Mesodermal cell (in vitro differentiated cells): ENCODE measurements at regions not wholly inside any gene's neighbourhood (a gene's known extent, or its start where the extent isn't known, plus 50 kb on each side); places are given as distances from the start of the nearest gene placed in this dataset.

ENCODE experiments used
- H3K27ac ChIP-seq: 2 replicates; pipeline ENCODE4 v1.7.0; 2013; ENCODE audit warnings: mild to moderate bottlenecking, low read depth, low read length, moderate library complexity; ENCODE audit not compliant: severe bottlenecking
- H3K36me3 ChIP-seq: 2 replicates; pipeline ENCODE4 v1.7.1; 2013; ENCODE audit warnings: mild to moderate bottlenecking, low read length, moderate library complexity; ENCODE audit not compliant: control insufficient read depth, insufficient read depth
- H3K4me1 ChIP-seq: one replicate; pipeline ENCODE4 v1.7.1; 2013; ENCODE audit warnings: mild to moderate bottlenecking, low read length; ENCODE audit not compliant: insufficient read depth, control insufficient read depth, poor library complexity, severe bottlenecking
- H3K4me3 ChIP-seq: 2 replicates; pipeline ENCODE4 v1.7.0; 2013; ENCODE audit warnings: low read length, control low read depth, mild to moderate bottlenecking; ENCODE audit not compliant: insufficient read depth, poor library complexity, severe bottlenecking; ENCODE audit errors: extremely low read depth
- H3K9me3 ChIP-seq: 2 replicates; pipeline ENCODE4 v1.7.1; 2013; ENCODE audit warnings: mild to moderate bottlenecking, low read length, moderate library complexity; ENCODE audit not compliant: control insufficient read depth
- WGBS, 2 experiments: methylation state at CpG; one replicate each; pipeline ENCODE4 v1.1.5; 2013; ENCODE audit warnings: missing lambda C conversion rate in 2 of 2; ENCODE audit not compliant: insufficient coverage in 2 of 2; 5-methylcytosine and 5-hydroxymethylcytosine counted together

DNA sequence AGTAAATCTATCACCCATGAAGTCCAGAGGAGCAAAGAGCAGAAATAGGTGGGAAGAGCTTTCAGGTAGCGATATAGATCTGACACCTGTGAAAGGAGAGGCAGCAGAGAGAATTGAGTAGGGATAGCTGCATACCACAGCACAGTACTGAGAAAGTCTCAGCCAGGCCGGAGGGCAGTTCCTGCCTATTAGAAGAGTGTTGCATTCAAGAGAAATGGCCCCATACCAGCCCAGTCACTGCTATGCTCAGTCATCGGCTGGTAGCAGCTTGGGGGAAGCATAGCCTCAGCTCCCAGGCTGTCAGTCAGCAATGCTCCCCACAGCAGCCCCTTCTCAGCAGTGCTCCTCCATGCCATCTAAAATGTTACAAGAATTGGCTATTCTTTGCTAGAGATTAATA, 285.1 kb upstream of the CDH6 start:
- WGBS, 2 experiments, result 76 to 82% methylated on average over 3 of the region's 3 CpGs
- H3K27ac ChIP-seq, result no peak overlapping the region
- no peaks in the 10 kb centered on the region for H3K4me1 ChIP-seq
- H3K4me3 ChIP-seq, result no peak overlapping the region
- H3K9me3 ChIP-seq, result no peaks in the 10 kb centered on the region
- no peaks in the 10 kb centered on the region for H3K36me3 ChIP-seq

DNA sequence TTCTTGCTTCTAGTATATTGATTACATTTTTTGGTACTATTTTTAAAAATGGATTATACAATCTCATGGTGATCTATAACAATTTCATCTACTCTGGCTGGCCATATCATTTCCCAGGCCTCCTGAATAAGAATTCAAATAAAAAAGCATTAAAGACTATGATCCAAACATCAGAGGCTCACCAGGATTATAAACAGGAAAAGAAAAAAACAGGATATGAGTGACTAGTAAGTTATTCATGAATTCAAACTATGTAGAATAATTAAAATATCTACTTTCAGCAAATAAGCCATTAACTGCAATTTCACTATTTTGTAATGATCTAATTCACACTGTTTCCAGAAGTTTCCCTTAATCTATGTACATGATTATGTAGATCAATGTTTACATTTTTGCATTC, 293.1 kb upstream of the CDH6 start:
- H3K4me1 ChIP-seq, result no peaks in the 10 kb centered on the region
- no peaks in the 10 kb centered on the region for H3K9me3 ChIP-seq
- H3K27ac ChIP-seq, result no peak overlapping the region
- H3K36me3 ChIP-seq, result no peaks in the 10 kb centered on the region
- H3K4me3 ChIP-seq, result no peak overlapping the region

DNA sequence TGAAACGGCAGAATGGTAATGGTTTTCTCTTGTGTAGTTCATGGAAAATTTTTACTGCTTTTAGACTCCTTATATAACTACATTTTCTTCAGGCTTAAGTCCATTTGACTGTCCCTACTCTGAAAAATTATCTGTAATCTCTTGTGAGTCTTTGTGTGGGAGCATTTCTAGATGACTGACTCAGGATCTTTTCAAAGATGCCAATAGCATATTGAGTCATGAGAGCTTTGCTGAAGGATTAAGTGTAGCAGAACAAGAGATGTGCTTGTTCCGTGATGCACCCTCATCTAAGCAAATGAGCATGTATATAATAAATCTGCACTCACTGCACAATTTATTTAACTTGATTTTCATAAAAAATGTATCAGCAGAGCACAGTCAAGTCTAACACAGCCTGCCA, 298.7 kb upstream of the CDH6 start:
- WGBS, 2 experiments, result no CpG with 5 or more reads among the region's 2 CpGs
- Histone ChIP-seq H3K9me3 (no peaks in the 10 kb centered on the region), H3K36me3 (no peaks in the 10 kb centered on the region), H3K27ac (no peak overlapping the region), H3K4me1 (no peaks in the 10 kb centered on the region), H3K4me3 (no peak overlapping the region)

DNA sequence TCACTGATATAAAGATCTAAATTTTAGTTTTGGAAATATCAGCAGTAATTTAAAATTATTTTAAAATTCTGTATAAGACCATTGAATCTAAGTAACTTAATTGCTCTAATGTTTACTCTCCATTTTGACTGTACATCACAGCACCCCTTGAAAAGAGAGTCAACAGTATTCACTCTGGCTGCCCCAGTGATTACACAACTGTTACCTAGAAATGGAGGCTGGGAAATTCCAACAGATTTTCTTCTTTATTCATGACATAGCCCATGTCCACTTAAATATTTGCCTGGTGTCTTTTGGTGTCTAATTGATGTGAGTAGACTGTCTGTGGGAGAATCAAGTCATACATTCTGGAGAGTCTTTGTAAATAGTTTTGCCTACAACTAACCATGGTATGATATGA, 301.8 kb upstream of the CDH6 start:
- Histone ChIP-seq H3K4me3 (no peak overlapping the region), H3K4me1 (no peaks in the 10 kb centered on the region), H3K9me3 (no peaks in the 10 kb centered on the region), H3K36me3 (no peaks in the 10 kb centered on the region), H3K27ac (no peak overlapping the region)

DNA sequence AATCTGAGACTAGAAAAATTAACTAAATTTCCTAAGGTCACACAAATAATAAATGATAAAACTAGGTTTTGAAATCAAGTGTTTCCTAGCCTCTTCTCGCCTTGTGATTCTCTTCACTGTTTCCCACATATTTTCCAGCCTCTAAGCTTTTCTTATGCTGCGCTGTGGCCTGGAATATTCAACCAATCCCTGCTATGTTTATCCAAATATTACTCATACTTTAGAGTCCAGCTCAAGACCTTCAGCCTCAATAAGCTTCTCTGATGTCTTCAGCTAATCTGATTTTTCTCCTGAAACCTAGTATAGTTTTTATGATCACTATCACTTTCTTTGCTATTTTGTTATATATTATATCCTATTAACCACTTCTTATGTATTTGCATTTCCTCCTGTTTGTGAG, 303.1 kb upstream of the CDH6 start:
- Histone ChIP-seq H3K4me3 (no peak overlapping the region), H3K9me3 (no peaks in the 10 kb centered on the region), H3K4me1 (no peaks in the 10 kb centered on the region), H3K36me3 (no peaks in the 10 kb centered on the region), H3K27ac (no peak overlapping the region)
- WGBS, 2 experiments, result 58 to 60% methylated on average over 2 of the region's 2 CpGs

DNA sequence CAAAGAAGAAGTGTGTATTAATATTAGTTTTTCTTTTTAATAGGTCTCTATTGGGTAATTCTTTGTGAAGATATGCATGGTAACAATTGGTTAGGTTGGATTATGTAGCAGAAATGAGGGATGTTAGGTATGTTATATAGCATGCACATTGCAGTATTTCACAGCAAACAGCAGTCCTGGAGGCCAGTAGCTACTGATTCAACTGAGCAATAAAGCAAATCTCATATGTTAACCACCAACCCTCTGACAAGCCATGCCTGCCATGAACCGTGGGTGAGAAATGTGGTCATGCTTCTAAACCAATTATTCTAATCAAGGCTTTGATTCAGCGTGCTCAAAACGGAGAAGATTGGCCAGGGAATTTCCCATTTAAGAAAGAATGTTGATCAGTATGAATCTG, 313.0 kb upstream of the CDH6 start:
- no CpG with 5 or more reads among the region's 3 CpGs for WGBS, 2 experiments
- Histone ChIP-seq H3K4me1 (no peaks in the 10 kb centered on the region), H3K9me3 (peaks cover 5% of the 10 kb centered on the region), H3K36me3 (no peaks in the 10 kb centered on the region), H3K27ac (no peak overlapping the region), H3K4me3 (no peak overlapping the region)

DNA sequence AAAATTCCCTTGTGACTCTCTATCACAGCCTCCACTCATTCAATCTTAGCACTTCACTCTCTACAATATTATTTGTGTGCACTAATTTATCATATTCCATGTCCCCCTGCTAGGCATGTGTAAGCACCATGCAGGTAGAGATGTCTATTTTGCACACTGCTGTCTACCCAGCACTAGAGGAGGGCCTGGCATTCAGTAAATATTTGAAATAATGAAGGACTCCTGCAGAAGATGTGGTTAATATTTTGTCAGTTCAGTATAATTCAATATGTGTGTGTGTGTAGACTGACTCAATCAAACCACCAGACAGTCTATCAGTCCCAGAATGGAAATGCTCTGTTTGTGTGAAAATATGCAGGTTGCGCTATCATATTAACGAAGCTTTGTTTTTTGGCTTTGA, 313.6 kb upstream of the CDH6 start:
- H3K4me3 ChIP-seq, result no peak overlapping the region
- no peaks in the 10 kb centered on the region for H3K36me3 ChIP-seq
- no CpG with 5 or more reads among the region's 2 CpGs for WGBS, 2 experiments
- no peak overlapping the region for H3K27ac ChIP-seq
- no peaks in the 10 kb centered on the region for H3K4me1 ChIP-seq
- H3K9me3 ChIP-seq, result peaks cover 5% of the 10 kb centered on the region

DNA sequence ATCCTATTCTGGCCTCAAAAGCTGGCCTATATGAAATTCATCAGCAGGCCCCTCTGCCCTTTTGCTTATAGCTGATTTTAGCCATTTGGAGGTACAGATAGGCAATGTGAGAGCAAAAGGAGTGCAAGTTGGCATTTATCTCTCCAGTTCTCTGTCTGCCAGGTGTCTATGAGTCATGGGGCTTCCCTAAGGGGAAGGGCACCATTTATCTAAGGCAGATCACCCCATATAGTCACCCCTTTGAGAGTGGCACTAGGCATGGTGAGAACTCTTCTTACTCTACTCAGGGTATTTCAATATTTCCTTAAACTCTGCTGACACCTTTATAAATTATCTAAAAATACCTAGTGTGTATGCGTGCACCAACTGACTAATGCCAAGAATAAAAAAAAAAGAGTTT, 314.7 kb upstream of the CDH6 start:
- H3K4me1 ChIP-seq, result no peaks in the 10 kb centered on the region
- no peak overlapping the region for H3K27ac ChIP-seq
- no peaks in the 10 kb centered on the region for H3K9me3 ChIP-seq
- WGBS, 2 experiments, result no CpG with 5 or more reads among the region's 1 CpG
- no peaks in the 10 kb centered on the region for H3K36me3 ChIP-seq
- H3K4me3 ChIP-seq, result no peak overlapping the region

DNA sequence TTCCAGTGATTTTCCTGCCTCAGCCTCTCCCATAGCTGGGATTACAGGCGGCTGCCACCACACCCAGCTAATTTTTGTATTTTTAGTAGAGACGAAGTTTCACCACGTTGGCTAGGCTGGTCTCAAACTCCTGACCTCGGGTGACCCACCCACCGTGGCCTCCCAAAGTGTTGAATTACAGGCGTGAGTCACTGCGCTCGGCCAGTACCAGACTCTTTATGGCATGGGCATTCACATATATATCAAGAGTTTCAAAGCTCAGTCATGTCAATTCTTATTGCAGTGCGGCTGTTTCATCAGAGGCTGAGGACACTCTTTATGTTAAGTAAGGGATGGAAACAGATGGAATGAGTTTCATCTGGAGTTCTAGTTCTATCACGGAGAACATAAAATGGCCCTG, 315.2 kb upstream of the CDH6 start:
- WGBS, 2 experiments, result 94 to 96% methylated on average over 6 to 9 of the region's 10 CpGs
- Histone ChIP-seq H3K27ac (no peak overlapping the region), H3K36me3 (no peaks in the 10 kb centered on the region), H3K4me3 (no peak overlapping the region), H3K9me3 (no peaks in the 10 kb centered on the region), H3K4me1 (no peaks in the 10 kb centered on the region)

DNA sequence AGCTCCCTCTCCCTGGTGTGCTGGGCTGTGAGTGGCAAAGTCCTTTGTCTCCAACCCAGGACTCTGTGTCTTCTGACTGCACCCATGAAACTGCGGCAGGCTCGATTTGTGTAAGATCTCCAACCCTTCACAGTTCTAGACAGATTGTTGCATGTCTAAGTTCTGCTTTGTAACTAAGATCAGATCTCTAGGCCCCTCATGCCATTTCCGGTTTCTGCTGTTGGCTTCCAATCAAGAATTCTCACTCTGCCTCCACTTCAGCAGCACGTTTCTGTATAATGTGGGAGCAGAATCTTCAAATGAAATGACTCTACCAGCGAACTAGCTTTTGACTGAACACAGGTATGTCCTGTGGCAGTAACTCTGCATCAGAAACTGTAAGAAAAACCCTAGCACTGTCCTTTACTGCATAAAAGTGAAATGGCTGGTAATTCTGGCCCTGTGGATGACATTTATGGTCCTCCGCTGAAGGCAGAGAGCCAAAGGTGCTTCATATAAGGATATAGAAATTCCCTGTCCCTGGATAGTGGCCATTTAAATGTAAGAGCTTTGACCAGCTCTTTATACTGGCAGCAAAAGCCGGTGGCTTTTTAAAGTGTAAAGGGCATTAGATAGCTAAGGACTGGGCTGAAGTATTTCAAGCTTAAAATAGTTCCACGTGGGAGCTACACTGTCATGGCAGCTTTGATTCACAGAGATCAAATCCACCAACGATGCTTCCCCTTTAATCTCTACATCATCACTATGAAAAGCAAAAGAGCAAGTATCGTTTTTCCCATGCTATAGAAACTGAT, 319.0 kb upstream of the CDH6 start:
- Histone ChIP-seq H3K27ac (no peak overlapping the region), H3K9me3 (no peaks in the 10 kb centered on the region), H3K4me1 (no peaks in the 10 kb centered on the region), H3K36me3 (no peaks in the 10 kb centered on the region), H3K4me3 (no peak overlapping the region)
- WGBS, 2 experiments, result 88 to 100% methylated on average over 4 to 7 of the region's 10 CpGs

DNA sequence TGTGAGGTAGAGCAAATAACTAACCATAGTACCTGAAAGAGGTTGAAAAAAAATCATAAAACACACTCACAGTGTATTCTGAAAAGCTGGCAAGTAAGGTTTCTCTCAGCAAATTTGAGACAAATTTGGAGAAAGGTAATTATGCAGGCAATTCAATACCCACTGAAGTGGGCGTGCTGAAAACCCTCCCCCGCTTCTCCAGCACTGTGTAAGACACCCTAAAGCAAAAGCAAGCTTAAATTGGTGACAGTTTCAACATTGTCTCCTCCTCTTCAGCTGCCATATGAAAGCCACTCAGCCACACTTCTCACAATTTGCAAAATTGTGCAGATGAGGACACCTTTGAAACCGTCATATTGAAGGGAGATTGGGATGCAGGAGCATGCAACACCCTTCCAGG, 322.3 kb upstream of the CDH6 start:
- H3K36me3 ChIP-seq, result no peaks in the 10 kb centered on the region
- H3K27ac ChIP-seq, result no peak overlapping the region
- no peaks in the 10 kb centered on the region for H3K4me1 ChIP-seq
- H3K4me3 ChIP-seq, result no peak overlapping the region
- 63 to 72% methylated on average over 2 to 3 of the region's 3 CpGs for WGBS, 2 experiments
- no peaks in the 10 kb centered on the region for H3K9me3 ChIP-seq
